Smooth muscle cell (in vitro differentiated cells): ENCODE measurements at regions not wholly inside any gene's neighbourhood (a gene's known extent, or its start where the extent isn't known, plus 50 kb on each side); places are given as distances from the start of the nearest gene placed in this dataset.

Experiments
- DNase-seq: peaks from one replicate; lab custom pipeline; 2025; ENCODE audit not compliant: unreplicated experiment; lab: John Stamatoyannopoulos, UW
- H2AFZ ChIP-seq: fragments of 200-600 bp; sonication (generic); 2 replicates; pipeline ENCODE4 v1.6.0; 2016; ENCODE audit warnings: antibody characterized with exemption, low read depth, mild to moderate bottlenecking
- H3F3A ChIP-seq: fragments of 200-600 bp; sonication (generic); 2 replicates; pipeline ENCODE4 v1.6.0; 2017; ENCODE audit warnings: antibody characterized with exemption, low read depth
- H3K27ac ChIP-seq: fragments of 200-600 bp; sonication (generic); 2 replicates; pipeline ENCODE4 v1.5.1; 2016; ENCODE audit warnings: low read depth, mild to moderate bottlenecking
- H3K27me3 ChIP-seq: fragments of 200-600 bp; sonication (generic); 2 replicates; pipeline ENCODE4 v1.6.1; 2016; ENCODE audit warnings: low read depth, mild to moderate bottlenecking
- H3K36me3 ChIP-seq: fragments of 200-600 bp; sonication (generic); 2 replicates; pipeline ENCODE4 v1.5.1; 2016; ENCODE audit warnings: low read depth
- H3K4me1 ChIP-seq: fragments of 200-600 bp; sonication (generic); 2 replicates; pipeline ENCODE4 v1.5.1; 2016; ENCODE audit warnings: low read depth
- H3K4me2 ChIP-seq: fragments of 200-600 bp; sonication (generic); 2 replicates; pipeline ENCODE4 v1.6.0; 2016; ENCODE audit warnings: mild to moderate bottlenecking
- H3K4me3 ChIP-seq: fragments of 200-600 bp; sonication (generic); 2 replicates; pipeline ENCODE4 v1.5.1; 2016; ENCODE audit warnings: mild to moderate bottlenecking
- H3K79me2 ChIP-seq: fragments of 200-600 bp; sonication (generic); 2 replicates; pipeline ENCODE4 v1.6.0; 2016; ENCODE audit warnings: low read depth, mild to moderate bottlenecking
- H3K9ac ChIP-seq: fragments of 200-600 bp; sonication (generic); 2 replicates; pipeline ENCODE4 v1.6.0; 2016; ENCODE audit warnings: low read depth
- H3K9me3 ChIP-seq: fragments of 200-600 bp; sonication (generic); replicated peaks from 2 replicates; pipeline ENCODE4 v1.5.1; 2016; ENCODE audit warnings: low read depth
- H4K20me1 ChIP-seq: fragments of 200-600 bp; sonication (generic); 2 replicates; pipeline ENCODE4 v1.6.0; 2016; ENCODE audit warnings: low read depth
- CTCF ChIP-seq: fragments of 200-600 bp; sonication (generic); IDR thresholded peaks from 2 replicates; pipeline ENCODE4 v1.5.1; 2017; ENCODE audit warnings: borderline replicate concordance, mild to moderate bottlenecking, antibody characterized with exemption; ENCODE audit not compliant: insufficient read depth, poor library complexity, severe bottlenecking
- WGBS: methylation state at CpG from one replicate; pipeline ENCODE4 v1.1.7; 2016; ENCODE audit warnings: low lambda C conversion rate; 5-methylcytosine and 5-hydroxymethylcytosine counted together

GRCh38 chr13:112233256-112233655, 142.9 kb upstream of the SPACA7 start:
- Histone ChIP-seq H3K4me1 (no peaks in the 10 kb centered on the region), H3K36me3 (no peaks in the 10 kb centered on the region), H3K4me2 (no peak overlapping the region), H3F3A (no peaks in the 10 kb centered on the region), H4K20me1 (no peaks in the 10 kb centered on the region), H3K79me2 (no peaks in the 10 kb centered on the region), H3K9me3 (no peaks in the 10 kb centered on the region), H3K9ac (no peak overlapping the region), H3K4me3 (no peak overlapping the region), H2AFZ (no peak overlapping the region), H3K27ac (no peak overlapping the region), H3K27me3 (peaks cover 20% of the 10 kb centered on the region)
- DNase-seq: no peak
- TF ChIP-seq CTCF: no peak
- 87% methylated on average over 17 of the region's 18 CpGs for WGBS

GRCh38 chr13:112233716-112234115, 142.4 kb upstream of the SPACA7 start:
- H3K4me3 ChIP-seq: no peak overlapping the region
- no peak for DNase-seq
- H3F3A ChIP-seq: no peaks in the 10 kb centered on the region
- H3K27me3 ChIP-seq: peaks cover 20% of the 10 kb centered on the region
- no peak overlapping the region for H2AFZ ChIP-seq
- H3K36me3 ChIP-seq: no peaks in the 10 kb centered on the region
- H3K9me3 ChIP-seq: no peaks in the 10 kb centered on the region
- H3K27ac ChIP-seq: no peak overlapping the region
- no peak overlapping the region for H3K9ac ChIP-seq
- TF ChIP-seq CTCF: no peak
- 89% methylated on average over 8 of the region's 8 CpGs for WGBS
- no peaks in the 10 kb centered on the region for H4K20me1 ChIP-seq
- no peaks in the 10 kb centered on the region for H3K4me1 ChIP-seq
- H3K79me2 ChIP-seq: no peaks in the 10 kb centered on the region
- no peak overlapping the region for H3K4me2 ChIP-seq

GRCh38 chr13:112234131-112234875, 141.9 kb upstream of the SPACA7 start:
- H3F3A ChIP-seq: no peaks in the 10 kb centered on the region
- no peaks in the 10 kb centered on the region for H3K79me2 ChIP-seq
- H3K9me3 ChIP-seq: no peaks in the 10 kb centered on the region
- H3K4me2 ChIP-seq: no peak overlapping the region
- no peak overlapping the region for H3K4me3 ChIP-seq
- no peaks in the 10 kb centered on the region for H4K20me1 ChIP-seq
- H3K4me1 ChIP-seq: no peaks in the 10 kb centered on the region
- no peak overlapping the region for H3K9ac ChIP-seq
- no peak overlapping the region for H2AFZ ChIP-seq
- 83% methylated on average over 16 of the region's 16 CpGs for WGBS
- H3K27ac ChIP-seq: no peak overlapping the region
- no peaks in the 10 kb centered on the region for H3K36me3 ChIP-seq
- no peak for TF ChIP-seq CTCF
- peaks cover 20% of the 10 kb centered on the region for H3K27me3 ChIP-seq
- DNase-seq: no peak

GRCh38 chr13:112236016-112236415, 140.1 kb upstream of the SPACA7 start:
- Histone ChIP-seq H2AFZ (no peak overlapping the region), H3K9ac (no peak overlapping the region), H3K36me3 (no peaks in the 10 kb centered on the region), H3K9me3 (no peaks in the 10 kb centered on the region), H3K27me3 (peaks cover 12% of the 10 kb centered on the region), H3F3A (no peaks in the 10 kb centered on the region), H4K20me1 (no peaks in the 10 kb centered on the region), H3K79me2 (no peaks in the 10 kb centered on the region), H3K27ac (no peak overlapping the region), H3K4me3 (no peak overlapping the region), H3K4me1 (no peaks in the 10 kb centered on the region), H3K4me2 (no peak overlapping the region)
- no peak for TF ChIP-seq CTCF
- no peak for DNase-seq
- WGBS: 77% methylated on average over 7 of the region's 7 CpGs
